Skeletal muscle tissue (tissue), 3 donors: ENCODE measurements at regions not wholly inside any gene's neighbourhood (a gene's known extent, or its start where the extent isn't known, plus 50 kb on each side); places are given as distances from the start of the nearest gene placed in this dataset.

ENCODE experiments used
- H3K27ac ChIP-seq: one replicate; pipeline ENCODE4 v1.7.0; 2013; ENCODE audit warnings: mild to moderate bottlenecking, low read depth, low read length, inconsistent platforms
- H3K27me3 ChIP-seq, 3 donors: one replicate each; pipeline ENCODE4 v1.7.0; 2013; ENCODE audit warnings: low read length in 3 of 3; ENCODE audit not compliant: control insufficient read depth in 3 of 3, insufficient read depth in 3 of 3
- H3K36me3 ChIP-seq, 3 donors: one replicate each; pipeline ENCODE4 v1.7.0; 2013; ENCODE audit warnings: low read length in 3 of 3; ENCODE audit not compliant: control insufficient read depth in 3 of 3, insufficient read depth in 3 of 3
- H3K4me1 ChIP-seq, 3 donors: one replicate each; pipeline ENCODE4 v1.7.0; 2013; ENCODE audit warnings: low read length in 3 of 3, mild to moderate bottlenecking in 3 of 3; ENCODE audit not compliant: control insufficient read depth in 3 of 3, insufficient read depth in 3 of 3
- H3K4me3 ChIP-seq, 3 donors: one replicate each; pipeline ENCODE4 v1.7.0; 2013; ENCODE audit warnings: low read length in 3 of 3
- H3K9ac ChIP-seq, 3 donors: one replicate each; pipeline ENCODE4 v1.7.0; 2013; ENCODE audit warnings: low read length in 3 of 3, mild to moderate bottlenecking in 3 of 3, moderate library complexity in 2 of 3, low read depth in 1 of 3
- H3K9me3 ChIP-seq, 3 donors: one replicate each; pipeline ENCODE4 v1.7.0; 2013; ENCODE audit warnings: low read length in 3 of 3; ENCODE audit not compliant: control insufficient read depth in 3 of 3
- donor health status: Osteomylitis.

DNA sequence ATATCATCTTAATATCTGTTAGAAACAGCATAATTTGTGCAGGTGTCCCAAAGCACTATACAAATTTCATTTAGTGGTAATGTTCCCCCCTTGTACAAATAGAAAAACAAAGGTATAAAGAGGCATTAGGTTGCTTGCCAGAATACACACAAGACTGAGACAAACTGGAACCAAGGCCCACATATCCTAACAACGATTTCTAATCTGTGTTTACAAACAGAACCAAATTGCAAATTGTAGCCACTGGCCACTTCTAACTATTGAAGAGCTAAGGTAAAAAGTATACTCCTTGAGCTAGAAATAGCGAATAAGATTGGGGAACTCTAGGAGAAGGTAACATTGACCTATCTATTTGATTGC is 526.1 kb downstream of the KLF12 start:
- Histone ChIP-seq H3K9ac (no peak overlapping the region), H3K36me3 (no peaks in the 10 kb centered on the region), H3K27me3 (no peaks in the 10 kb centered on the region), H3K4me1 (no peaks in the 10 kb centered on the region), H3K27ac (no peak overlapping the region), H3K9me3 (no peaks in the 10 kb centered on the region), H3K4me3 (no peak overlapping the region)

DNA sequence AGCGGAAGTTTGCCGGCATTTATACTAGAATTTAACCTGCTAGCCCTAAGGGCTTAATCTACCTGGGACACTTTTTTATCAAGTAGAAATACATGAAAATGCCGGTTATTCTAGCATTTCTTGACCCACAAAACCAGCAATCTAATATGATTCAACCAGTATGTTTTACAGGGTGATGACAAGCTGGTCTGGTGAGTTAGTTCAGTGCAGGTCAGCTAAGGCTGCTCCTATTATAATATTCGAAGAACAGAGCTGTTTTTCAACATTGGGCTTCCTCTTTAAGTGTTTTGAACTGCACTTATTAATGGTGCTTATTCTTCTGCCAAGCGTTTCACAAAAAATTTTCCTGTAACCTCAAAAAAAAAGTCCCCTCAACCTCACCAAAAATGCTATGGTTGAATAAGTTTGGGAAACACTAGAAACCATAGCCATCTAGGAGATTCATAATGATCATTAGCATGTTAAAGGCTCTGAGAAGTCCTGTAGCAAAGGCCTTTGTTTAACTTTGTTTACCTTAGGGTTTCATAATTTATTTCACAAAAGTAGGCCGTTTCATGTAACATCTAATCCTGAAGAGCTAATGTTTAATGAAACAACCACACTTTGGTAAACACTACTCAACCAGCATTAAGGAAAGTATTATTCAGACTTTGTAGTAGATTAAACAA is 526.6 kb downstream of the KLF12 start:
- Histone ChIP-seq H3K4me3 (no peak overlapping the region), H3K27ac (no peak overlapping the region), H3K4me1 (no peaks in the 10 kb centered on the region), H3K9me3 (no peaks in the 10 kb centered on the region), H3K9ac (no peak overlapping the region), H3K27me3 (no peaks in the 10 kb centered on the region), H3K36me3 (no peaks in the 10 kb centered on the region)

DNA sequence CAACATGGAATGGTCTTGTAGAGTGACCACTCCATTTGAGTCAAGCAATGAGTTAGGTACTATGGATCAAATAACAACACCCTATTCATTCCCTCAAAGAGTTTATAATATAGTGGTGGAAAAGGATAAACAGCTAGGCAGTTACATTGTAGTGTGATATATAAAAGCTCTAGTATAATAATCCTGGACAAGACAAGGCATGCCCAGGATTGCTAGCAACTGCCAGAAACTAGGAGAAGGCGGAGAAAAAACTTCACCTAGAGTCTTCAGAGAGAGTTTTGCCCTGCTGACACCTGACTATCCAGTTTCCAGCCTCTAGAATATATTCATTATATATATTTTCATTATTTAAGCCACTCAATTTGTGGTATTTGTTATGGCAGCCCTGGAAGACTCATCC is 530.6 kb downstream of the KLF12 start:
- no peaks in the 10 kb centered on the region for H3K27me3 ChIP-seq
- H3K4me1 ChIP-seq, result no peaks in the 10 kb centered on the region
- no peak overlapping the region for H3K27ac ChIP-seq
- no peak overlapping the region for H3K9ac ChIP-seq
- no peak overlapping the region for H3K4me3 ChIP-seq
- no peaks in the 10 kb centered on the region for H3K36me3 ChIP-seq
- no peaks in the 10 kb centered on the region for H3K9me3 ChIP-seq

DNA sequence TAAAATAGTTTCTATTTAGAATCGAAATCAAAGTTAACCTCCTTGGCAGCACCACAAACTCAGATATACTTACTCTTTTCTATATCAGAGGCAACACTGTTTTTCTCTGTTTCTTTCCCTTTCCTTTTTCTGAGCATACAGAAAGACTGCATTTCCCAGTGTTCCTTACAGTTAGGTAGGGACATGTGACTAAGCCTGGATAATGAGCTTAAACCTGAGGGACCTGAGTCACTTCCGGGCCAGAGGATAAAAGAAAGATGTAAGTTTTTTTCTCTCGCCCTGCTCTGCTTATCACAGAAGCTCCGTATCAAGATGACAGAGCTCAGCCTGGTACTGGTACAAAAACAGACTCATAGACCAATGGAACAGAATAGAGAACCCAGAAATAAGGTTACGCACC is 531.9 kb downstream of the KLF12 start:
- H3K4me3 ChIP-seq, result no peak overlapping the region
- no peak overlapping the region for H3K9ac ChIP-seq
- no peaks in the 10 kb centered on the region for H3K27me3 ChIP-seq
- no peak overlapping the region for H3K27ac ChIP-seq
- no peaks in the 10 kb centered on the region for H3K9me3 ChIP-seq
- no peaks in the 10 kb centered on the region for H3K4me1 ChIP-seq
- H3K36me3 ChIP-seq, result no peaks in the 10 kb centered on the region

DNA sequence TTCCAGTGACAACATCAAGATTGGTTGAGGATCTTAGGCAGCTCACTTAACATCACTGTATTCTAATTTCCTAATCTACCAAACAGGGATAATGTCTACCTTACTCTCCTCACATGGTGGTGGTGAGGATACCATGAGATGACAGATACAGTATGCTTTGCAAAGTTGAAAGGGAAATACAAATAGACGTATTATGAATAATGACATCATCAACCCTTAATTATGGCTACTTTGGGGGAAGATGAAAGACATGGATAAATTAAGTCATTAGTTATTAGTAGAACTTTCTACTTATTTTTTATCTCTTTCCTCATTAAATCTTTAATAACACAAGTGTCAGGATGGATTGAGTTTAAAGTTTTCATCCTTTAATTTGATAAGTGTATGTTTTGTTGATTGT is 532.5 kb downstream of the KLF12 start:
- H3K9ac ChIP-seq, result no peak overlapping the region
- no peaks in the 10 kb centered on the region for H3K4me1 ChIP-seq
- no peaks in the 10 kb centered on the region for H3K27me3 ChIP-seq
- no peaks in the 10 kb centered on the region for H3K9me3 ChIP-seq
- no peak overlapping the region for H3K4me3 ChIP-seq
- no peaks in the 10 kb centered on the region for H3K36me3 ChIP-seq
- no peak overlapping the region for H3K27ac ChIP-seq

DNA sequence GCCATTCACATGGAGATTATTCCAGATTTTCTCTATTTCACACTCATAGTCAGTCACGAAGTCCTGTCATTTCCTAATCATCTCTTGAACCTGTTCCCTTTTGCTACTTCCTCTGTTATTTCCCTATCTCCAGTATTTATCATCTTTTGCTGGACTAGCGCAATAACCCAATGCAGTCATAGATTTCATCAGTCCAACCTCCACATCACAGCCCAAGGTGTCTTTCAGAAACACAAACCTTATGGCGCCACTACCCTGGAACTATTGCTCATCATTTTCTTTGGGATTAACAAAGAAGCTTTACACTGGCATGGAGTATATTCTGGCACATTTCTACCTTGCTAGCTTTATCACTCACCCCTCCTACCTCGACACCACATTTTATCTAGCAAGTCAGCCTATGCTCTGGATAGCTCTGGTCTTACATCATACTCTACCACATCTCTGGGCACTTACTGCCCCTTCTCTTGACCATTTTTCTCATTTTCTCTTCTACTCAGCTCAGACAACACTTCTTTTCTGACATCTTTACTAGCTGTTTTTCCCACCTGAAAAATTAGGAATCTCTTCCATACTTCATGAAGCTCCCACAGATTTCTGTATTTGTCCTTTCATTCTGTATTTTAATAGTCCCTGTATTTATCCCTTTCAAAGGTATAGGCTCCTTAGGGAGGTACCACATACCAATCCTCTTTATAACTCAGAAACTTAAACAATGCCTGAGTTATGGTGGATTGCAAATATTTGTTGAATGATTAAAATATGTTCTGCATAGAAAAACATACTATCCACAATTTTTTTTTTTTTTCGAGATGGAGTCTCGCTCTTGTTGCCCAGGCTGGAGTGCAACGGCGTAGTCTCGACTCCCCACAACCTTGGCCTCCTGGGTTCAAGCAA is 534.7 kb downstream of the KLF12 start:
- no peaks in the 10 kb centered on the region for H3K27me3 ChIP-seq
- no peak overlapping the region for H3K4me3 ChIP-seq
- H3K36me3 ChIP-seq, result no peaks in the 10 kb centered on the region
- H3K9ac ChIP-seq, result no peak overlapping the region
- H3K27ac ChIP-seq, result no peak overlapping the region
- H3K9me3 ChIP-seq, result no peaks in the 10 kb centered on the region
- no peaks in the 10 kb centered on the region for H3K4me1 ChIP-seq

DNA sequence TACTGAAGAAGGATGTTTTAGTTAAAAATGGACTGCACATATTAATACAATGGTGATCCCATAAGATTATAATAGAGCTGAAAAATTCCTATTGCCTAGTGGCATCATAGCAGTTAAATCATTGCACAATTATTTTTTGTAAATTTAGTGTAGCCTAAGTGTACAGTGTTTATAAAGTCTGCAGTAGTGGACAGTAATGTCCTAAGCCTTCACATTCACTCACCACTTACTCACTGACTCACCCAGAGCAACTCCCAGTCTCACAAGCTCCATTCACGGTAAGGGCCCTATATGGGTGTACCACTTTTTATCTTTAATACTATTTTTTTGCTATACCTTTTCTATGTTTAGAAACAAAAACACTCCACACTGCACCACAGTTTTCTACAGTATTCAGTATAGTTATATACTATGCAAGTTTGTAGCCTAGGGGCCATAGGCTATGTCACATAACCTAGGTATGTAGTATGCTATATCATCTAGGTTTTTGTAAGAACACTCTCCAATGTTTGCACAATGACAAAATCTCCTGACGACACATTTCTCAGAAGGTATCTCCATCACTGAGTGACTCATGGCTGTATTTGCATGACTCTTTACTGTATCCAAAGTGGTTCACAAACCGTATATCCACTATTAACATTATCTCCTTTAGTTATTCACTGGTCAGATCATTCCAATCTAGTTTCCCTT is 536.0 kb downstream of the KLF12 start:
- no peak overlapping the region for H3K27ac ChIP-seq
- H3K9ac ChIP-seq, result no peak overlapping the region
- H3K27me3 ChIP-seq, result no peaks in the 10 kb centered on the region
- no peaks in the 10 kb centered on the region for H3K4me1 ChIP-seq
- H3K9me3 ChIP-seq, result no peaks in the 10 kb centered on the region
- H3K36me3 ChIP-seq, result no peaks in the 10 kb centered on the region
- H3K4me3 ChIP-seq, result no peak overlapping the region

DNA sequence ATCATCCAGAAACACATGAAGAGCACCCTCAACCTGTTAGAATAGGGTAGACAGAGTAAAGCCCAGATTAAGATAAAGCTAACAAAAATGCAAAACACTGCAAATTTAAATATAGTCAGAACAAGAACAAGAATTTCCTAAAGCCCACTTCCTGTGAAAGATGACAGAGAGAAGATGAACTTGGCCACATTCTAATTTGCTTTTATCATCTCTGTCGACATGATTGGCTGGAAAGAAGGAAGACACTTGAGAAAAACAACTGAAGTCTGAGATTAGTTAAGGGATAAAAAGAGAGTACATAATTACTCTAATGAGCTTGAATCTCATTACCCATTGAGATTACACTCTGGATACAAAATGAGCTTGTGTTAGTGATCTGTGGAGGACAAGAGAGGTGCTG is 537.6 kb downstream of the KLF5 start:
- Histone ChIP-seq H3K36me3 (no peaks in the 10 kb centered on the region), H3K9ac (no peak overlapping the region), H3K4me3 (no peak overlapping the region), H3K9me3 (no peaks in the 10 kb centered on the region), H3K4me1 (no peaks in the 10 kb centered on the region), H3K27me3 (no peaks in the 10 kb centered on the region), H3K27ac (no peak overlapping the region)

DNA sequence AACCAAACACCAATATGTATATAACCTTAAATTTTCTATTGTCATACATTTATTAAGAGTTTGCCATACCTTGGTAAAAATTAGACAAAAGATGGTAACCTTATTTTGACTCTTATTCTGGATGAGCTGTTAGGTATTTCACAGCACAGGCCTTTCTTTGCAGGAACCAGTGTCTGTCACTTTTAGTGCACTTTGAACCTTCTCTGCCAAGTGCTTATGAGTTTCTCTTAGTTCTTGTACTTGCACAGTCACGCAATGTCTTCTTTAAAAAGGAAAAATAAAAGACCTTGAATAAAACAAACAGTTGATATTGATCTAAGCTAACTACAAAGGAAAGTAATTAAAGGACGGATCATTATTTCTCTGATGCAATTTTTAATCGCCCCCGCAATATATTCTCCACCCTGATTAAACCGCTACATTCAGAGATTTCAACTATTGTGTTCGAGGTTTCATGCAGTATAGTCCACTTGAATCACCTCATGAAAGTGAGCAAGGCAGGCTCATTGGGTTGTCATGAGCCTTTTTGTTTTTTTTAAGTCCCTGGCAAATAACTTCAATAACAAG is 534.5 kb downstream of the KLF5 start:
- Histone ChIP-seq H3K27me3 (no peaks in the 10 kb centered on the region), H3K4me3 (no peak overlapping the region), H3K36me3 (no peaks in the 10 kb centered on the region), H3K4me1 (no peaks in the 10 kb centered on the region), H3K9ac (no peak overlapping the region), H3K9me3 (no peaks in the 10 kb centered on the region), H3K27ac (no peak overlapping the region)

DNA sequence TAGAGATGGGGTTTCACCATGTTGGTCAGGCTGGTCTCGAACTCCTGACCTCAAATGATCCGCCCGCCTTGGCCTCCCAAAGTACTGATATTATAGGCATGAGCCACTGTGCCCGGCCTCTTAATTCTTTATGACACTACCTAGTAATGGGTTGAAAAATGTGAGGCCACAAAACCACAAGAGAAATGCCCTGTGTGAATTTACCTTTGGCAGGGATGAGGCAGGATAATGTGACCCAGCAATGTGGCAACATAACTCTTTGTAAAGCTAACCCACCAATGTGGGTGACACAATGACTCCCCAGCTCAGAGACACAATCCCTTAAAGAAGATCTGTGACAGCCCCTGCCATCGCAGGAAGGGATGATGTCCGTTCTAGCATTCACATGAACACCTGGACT is 533.1 kb downstream of the KLF5 start:
- Histone ChIP-seq H3K9ac (no peak overlapping the region), H3K27me3 (no peaks in the 10 kb centered on the region), H3K36me3 (no peaks in the 10 kb centered on the region), H3K4me3 (no peak overlapping the region), H3K4me1 (no peaks in the 10 kb centered on the region), H3K27ac (no peak overlapping the region), H3K9me3 (no peaks in the 10 kb centered on the region)
